Prostate gland (tissue), 2 donors: ENCODE measurements at regions not wholly inside any gene's neighbourhood (a gene's known extent, or its start where the extent isn't known, plus 50 kb on each side); places are given as distances from the start of the nearest gene placed in this dataset.

ENCODE experiments used
- DNase-seq: peaks from one replicate; pipeline ENCODE4 v3.0.0-alpha.2; 2019; ENCODE audit warnings: low spot score
- H3K27ac ChIP-seq, 2 donors: fragments of 200-600 bp; sonication (generic); 2 replicates each; pipeline ENCODE4 v1.5.1; 2017 to 2019
- H3K27me3 ChIP-seq: fragments of 200-600 bp; sonication (generic); replicated peaks from 2 replicates; pipeline ENCODE4 v1.5.1; 2019; ENCODE audit not compliant: insufficient read depth
- H3K36me3 ChIP-seq, 2 donors: fragments of 200-600 bp; sonication (generic); 1 replicate in 1 of 2; 2 replicates in 1 of 2; pipeline versions ENCODE4 v1.5.1 to v1.8.1; 2017 to 2019
- H3K4me1 ChIP-seq: fragments of 200-600 bp; sonication (generic); replicated peaks from 2 replicates; pipeline ENCODE4 v1.5.1; 2019
- H3K4me3 ChIP-seq, 2 donors: fragments of 200-600 bp; sonication (generic); 2 replicates each; pipeline ENCODE4 v1.5.1; 2017 to 2019
- H3K9me3 ChIP-seq: fragments of 200-600 bp; sonication (generic); 2 replicates; pipeline ENCODE4 v1.5.1; 2017
- CTCF ChIP-seq, 4 experiments: fragments of 200-600 bp in 2 of 4; fragments of 450-650 bp in 2 of 4; sonication (generic) in 2 of 4; IDR thresholded peaks; 1 replicate in 3 of 4; 2 replicates in 1 of 4; pipeline ENCODE4 v1.5.1; 2016 to 2019; ENCODE audit warnings: antibody characterized with exemption in 4 of 4, mild to moderate bottlenecking in 2 of 4, moderate library complexity in 2 of 4
- POLR2A ChIP-seq: fragments of 450-650 bp; IDR thresholded peaks from one replicate; pipeline ENCODE4 v1.6.1; 2016; ENCODE audit warnings: antibody characterized with exemption, mild to moderate bottlenecking
- POLR2AphosphoS5 ChIP-seq: sonication (generic); formaldehyde crosslinking; IDR thresholded peaks from one replicate; pipeline ENCODE4 v1.6.1; 2017; ENCODE audit warnings: antibody characterized with exemption
- WGBS: methylation state at CpG from one replicate; pipeline ENCODE4 v1.1.5; 2018; 5-methylcytosine and 5-hydroxymethylcytosine counted together
- intact Hi-C: fragments of 100-400 bp; cut with DNase I; formaldehyde crosslinking; loops from one replicate; pipeline ENCODE4 v1.14.2; 2022

- no peaks in the 10 kb centered on the region for H3K27me3 ChIP-seq
- intact Hi-C loops: loop anchor here (5.0 kb wide), 1 partner anchor 47 kb away; no protein-coding TSS in a partner anchor
- H3K36me3 ChIP-seq: no peaks in the 10 kb centered on the region
- H3K4me3 ChIP-seq: no peak overlapping the region
- no peak for TF ChIP-seq POLR2A
- TF ChIP-seq CTCF (IDR thresholded peaks at IDR 0.05): no peak
- no peak for TF ChIP-seq POLR2AphosphoS5
- no peaks in the 10 kb centered on the region for H3K4me1 ChIP-seq
- 100% methylated on average over 1 of the region's 1 CpG for WGBS
- H3K27ac ChIP-seq: no peak overlapping the region
- DNase-seq: no peak
- H3K9me3 ChIP-seq: no peaks in the 10 kb centered on the region
Measured at GRCh38 chr13:34465423-34465922, 476.6 kb upstream of the NBEA start.

- H3K27me3 ChIP-seq: no peaks in the 10 kb centered on the region
- H3K27ac ChIP-seq: no peak overlapping the region
- H3K36me3 ChIP-seq: no peaks in the 10 kb centered on the region
- H3K4me1 ChIP-seq: no peaks in the 10 kb centered on the region
- no peaks in the 10 kb centered on the region for H3K9me3 ChIP-seq
- intact Hi-C loops: loop anchor here (5.0 kb wide), 1 partner anchor 46 kb away; no protein-coding TSS in a partner anchor
- no peak overlapping the region for H3K4me3 ChIP-seq
- 100% methylated on average over 3 of the region's 3 CpGs for WGBS
- no peak for DNase-seq
- TF ChIP-seq POLR2A (no peak), POLR2AphosphoS5 (no peak), CTCF (IDR thresholded peaks at IDR 0.05) (no peak)
Measured at GRCh38 chr13:34466301-34466700, 475.8 kb upstream of the NBEA start.

GRCh38 chr13:34467450-34468083, 474.5 kb upstream of the NBEA start:
- no peak for DNase-seq
- Histone ChIP-seq H3K4me1 (no peaks in the 10 kb centered on the region), H3K27me3 (no peaks in the 10 kb centered on the region), H3K36me3 (no peaks in the 10 kb centered on the region), H3K27ac (no peak overlapping the region), H3K9me3 (no peaks in the 10 kb centered on the region), H3K4me3 (no peak overlapping the region)
- TF ChIP-seq POLR2AphosphoS5: no peak
- 46% methylated on average over 3 of the region's 3 CpGs for WGBS
- intact Hi-C loops: loop anchor here (5.0 kb wide), 1 partner anchor 45 kb away; no protein-coding TSS in a partner anchor

- intact Hi-C loops: loop anchor here (5.0 kb wide), 1 partner anchor 43 kb away; no protein-coding TSS in a partner anchor
- peak; percentile 7 for DNase-seq
Measured at GRCh38 chr13:34469196-34469986, 472.7 kb upstream of the NBEA start.

GRCh38 chr13:34474187-34474868, 467.7 kb upstream of the NBEA start:
- Histone ChIP-seq H3K9me3 (no peaks in the 10 kb centered on the region), H3K4me3 (no peak overlapping the region), H3K27me3 (no peaks in the 10 kb centered on the region), H3K36me3 (no peaks in the 10 kb centered on the region), H3K27ac (no peak overlapping the region), H3K4me1 (no peaks in the 10 kb centered on the region)
- no peak for DNase-seq
- intact Hi-C loops: no loop called here
- 77% methylated on average over 4 of the region's 4 CpGs for WGBS
- no peak for TF ChIP-seq POLR2A

More at GRCh38 chr13:34469196-34469986, 472.7 kb upstream of the NBEA start:
- 47% methylated on average over 3 of the region's 3 CpGs for WGBS
- Histone ChIP-seq H3K4me1 (no peaks in the 10 kb centered on the region), H3K27me3 (no peaks in the 10 kb centered on the region), H3K36me3 (no peaks in the 10 kb centered on the region), H3K9me3 (no peaks in the 10 kb centered on the region), H3K4me3 (no peak overlapping the region), H3K27ac (peak overlapping the region in 1 of 2 donors; percentile 20)
- TF ChIP-seq POLR2AphosphoS5 (peak; percentile 45), POLR2A (no peak)

- TF ChIP-seq CTCF (IDR thresholded peaks at IDR 0.05): no peak
- no peak for TF ChIP-seq POLR2AphosphoS5
- TF ChIP-seq POLR2A: no peak
- WGBS: 90% methylated on average over 2 of the region's 2 CpGs
- intact Hi-C loops: no loop called here
- DNase-seq: no peak
- Histone ChIP-seq H3K36me3 (no peaks in the 10 kb centered on the region), H3K9me3 (no peaks in the 10 kb centered on the region), H3K27me3 (no peaks in the 10 kb centered on the region), H3K4me3 (no peak overlapping the region), H3K27ac (no peak overlapping the region), H3K4me1 (no peaks in the 10 kb centered on the region)
Measured at GRCh38 chr13:34478376-34478775, 463.7 kb upstream of the NBEA start.
